Muscle layer of colon (tissue), 2 donors: ENCODE measurements at regions not wholly inside any gene's neighbourhood (a gene's known extent, or its start where the extent isn't known, plus 50 kb on each side); places are given as distances from the start of the nearest gene placed in this dataset.
"Not testable (repeated sequence)": the region's sequence is repeated elsewhere in the genome, so short reads cannot be mapped to it uniquely, and the experiment has no call there.

ENCODE experiments used
- H3K27ac ChIP-seq: one replicate; pipeline ENCODE4 v1.7.0; 2013; ENCODE audit warnings: low read depth, mild to moderate bottlenecking, low read length, moderate library complexity
- H3K27me3 ChIP-seq, 2 donors: one replicate each; pipeline ENCODE4 v1.7.0; 2013; ENCODE audit warnings: low read length in 2 of 2, mild to moderate bottlenecking in 2 of 2; ENCODE audit not compliant: insufficient read depth in 2 of 2, control insufficient read depth in 1 of 2
- H3K36me3 ChIP-seq: one replicate; pipeline ENCODE4 v1.7.0; 2013; ENCODE audit warnings: mild to moderate bottlenecking, low read length; ENCODE audit not compliant: insufficient read depth
- H3K4me1 ChIP-seq: one replicate; pipeline ENCODE4 v1.7.0; 2013; ENCODE audit warnings: mild to moderate bottlenecking, low read length; ENCODE audit not compliant: insufficient read depth
- H3K4me3 ChIP-seq, 2 donors: one replicate each; pipeline ENCODE4 v1.7.0; 2013; ENCODE audit warnings: low read length in 2 of 2, low read depth in 1 of 2, mild to moderate bottlenecking in 1 of 2, moderate library complexity in 1 of 2
- H3K9ac ChIP-seq: one replicate; pipeline ENCODE4 v1.7.0; 2013; ENCODE audit warnings: low read length
- H3K9me3 ChIP-seq: one replicate; pipeline ENCODE4 v1.7.0; 2013; ENCODE audit warnings: mild to moderate bottlenecking, low read length
- donor health status: abdominal sarcoma.
- donor health status: Adenocarcinoma of cecum.

DNA sequence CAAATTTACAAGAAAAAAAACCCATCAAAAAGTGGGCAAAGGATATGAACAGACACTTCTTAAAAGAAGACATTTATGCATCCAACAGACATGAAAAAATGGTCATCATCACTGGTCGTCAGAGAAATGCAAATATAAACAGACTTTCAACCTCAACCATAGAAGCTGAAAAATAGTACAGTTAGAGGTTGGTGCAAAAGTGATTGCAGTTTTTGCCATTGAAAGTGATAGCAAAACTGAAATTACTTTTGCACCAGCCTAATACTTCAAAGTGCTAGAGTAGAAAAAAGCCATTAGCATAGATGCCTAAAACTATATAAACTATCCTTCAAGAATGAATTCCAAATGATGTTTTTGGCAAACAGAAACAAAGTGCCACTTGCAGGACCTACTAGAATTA is 365.8 kb upstream of the DPYD start:
- Histone ChIP-seq H3K9ac (no peak overlapping the region), H3K27ac (no peak overlapping the region), H3K27me3 (no peaks in the 10 kb centered on the region), H3K9me3 (no peaks in the 10 kb centered on the region), H3K4me3 (no peak overlapping the region), H3K4me1 (no peaks in the 10 kb centered on the region), H3K36me3 (no peaks in the 10 kb centered on the region)

DNA sequence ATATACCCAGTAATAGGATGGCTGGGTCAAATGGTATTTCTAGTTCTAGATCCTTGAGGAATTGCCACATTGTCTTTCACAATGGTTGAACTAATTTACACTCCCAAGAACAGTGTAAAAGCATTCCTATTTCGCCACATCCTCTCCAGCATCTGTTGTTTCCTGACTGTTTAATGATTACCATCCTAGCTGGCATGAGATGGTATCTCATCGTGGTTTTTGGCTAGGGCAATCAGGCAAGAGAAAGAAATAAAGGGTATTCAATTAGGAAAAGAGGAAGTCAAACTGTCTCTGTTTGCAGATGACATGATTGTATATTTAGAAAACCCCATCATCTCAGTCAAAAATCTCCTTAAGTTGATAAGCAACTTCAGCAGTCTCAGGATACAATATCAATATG is 364.5 kb upstream of the DPYD start:
- not testable (repeated sequence) for H3K27me3 ChIP-seq, H3K9ac ChIP-seq, H3K9me3 ChIP-seq, H3K4me1 ChIP-seq, H3K4me3 ChIP-seq, H3K36me3 ChIP-seq, H3K27ac ChIP-seq

DNA sequence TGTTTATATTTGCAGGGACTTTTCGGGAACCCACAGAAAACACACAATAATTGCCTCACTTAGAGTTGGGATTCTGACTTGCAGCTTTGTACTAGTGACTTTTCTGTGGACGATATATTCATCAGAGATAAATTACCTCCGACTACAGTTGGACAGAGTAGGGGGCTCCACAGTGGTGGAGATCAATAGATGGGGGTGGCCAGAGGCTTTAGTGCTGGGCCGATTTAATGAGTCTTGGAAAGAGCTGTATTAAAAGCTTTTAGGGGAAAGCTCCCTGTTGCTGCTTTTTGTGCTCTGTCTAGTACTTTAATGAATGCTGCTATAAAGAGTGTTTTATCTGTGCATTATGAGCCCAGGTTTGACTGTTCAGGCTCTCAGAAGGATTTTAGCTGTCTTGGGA is 359.2 kb upstream of the DPYD start:
- Histone ChIP-seq H3K36me3 (no peaks in the 10 kb centered on the region), H3K9ac (no peak overlapping the region)

GRCh38 chr1:98278055-98278454 is 357.2 kb upstream of the DPYD start:
- no peaks in the 10 kb centered on the region for H3K36me3 ChIP-seq
- no peak overlapping the region for H3K9ac ChIP-seq
- H3K4me3 ChIP-seq = no peak overlapping the region
- no peak overlapping the region for H3K27ac ChIP-seq
- no peaks in the 10 kb centered on the region for H3K9me3 ChIP-seq
- H3K27me3 ChIP-seq = no peaks in the 10 kb centered on the region
- no peaks in the 10 kb centered on the region for H3K4me1 ChIP-seq

More for the DNA sequence above, 359.2 kb upstream of the DPYD start:
- Histone ChIP-seq H3K27me3 (no peaks in the 10 kb centered on the region), H3K27ac (no peak overlapping the region), H3K9me3 (no peaks in the 10 kb centered on the region), H3K4me3 (no peak overlapping the region), H3K4me1 (no peaks in the 10 kb centered on the region)

GRCh38 chr1:98277118-98277517 is 356.3 kb upstream of the DPYD start:
- no peak overlapping the region for H3K27ac ChIP-seq
- no peaks in the 10 kb centered on the region for H3K4me1 ChIP-seq
- H3K4me3 ChIP-seq = no peak overlapping the region
- H3K27me3 ChIP-seq = no peaks in the 10 kb centered on the region
- no peaks in the 10 kb centered on the region for H3K36me3 ChIP-seq
- H3K9ac ChIP-seq = no peak overlapping the region
- H3K9me3 ChIP-seq = no peaks in the 10 kb centered on the region

DNA sequence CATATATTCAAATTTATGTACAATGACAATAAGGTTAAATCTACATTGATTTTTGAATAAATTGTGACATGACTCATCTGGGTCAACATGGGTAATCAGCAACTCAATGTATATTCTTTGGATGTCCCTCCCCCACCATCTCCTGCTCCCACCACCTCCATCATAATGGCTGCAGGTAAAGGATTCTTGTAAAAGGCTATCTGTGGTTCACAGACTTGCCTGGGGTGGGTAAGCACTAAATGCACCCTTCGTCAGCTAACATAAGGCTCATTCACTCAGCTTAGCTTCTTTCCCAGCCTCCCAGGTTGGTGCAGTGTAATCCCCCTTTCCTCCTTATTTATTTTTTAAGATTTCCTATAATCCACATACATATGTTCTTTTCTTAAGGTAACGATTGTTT is 355.7 kb upstream of the DPYD start:
- Histone ChIP-seq H3K9ac (no peak overlapping the region), H3K36me3 (no peaks in the 10 kb centered on the region), H3K27me3 (no peaks in the 10 kb centered on the region), H3K4me3 (no peak overlapping the region), H3K4me1 (no peaks in the 10 kb centered on the region), H3K27ac (no peak overlapping the region), H3K9me3 (no peaks in the 10 kb centered on the region)

- Histone ChIP-seq H3K9ac (no peak overlapping the region), H3K9me3 (no peaks in the 10 kb centered on the region), H3K36me3 (no peaks in the 10 kb centered on the region), H3K27me3 (no peaks in the 10 kb centered on the region), H3K4me1 (no peaks in the 10 kb centered on the region), H3K27ac (no peak overlapping the region), H3K4me3 (no peak overlapping the region)
Measured at GRCh38 chr1:98268316-98268715, 347.5 kb upstream of the DPYD start.

- no peaks in the 10 kb centered on the region for H3K36me3 ChIP-seq
Measured at GRCh38 chr1:98267423-98267822, 346.6 kb upstream of the DPYD start.

GRCh38 chr1:98264727-98265126 is 343.9 kb upstream of the DPYD start:
- no peak overlapping the region for H3K4me3 ChIP-seq
- H3K27ac ChIP-seq = no peak overlapping the region
- H3K27me3 ChIP-seq = no peaks in the 10 kb centered on the region
- no peaks in the 10 kb centered on the region for H3K4me1 ChIP-seq
- no peak overlapping the region for H3K9ac ChIP-seq
- no peaks in the 10 kb centered on the region for H3K9me3 ChIP-seq
- H3K36me3 ChIP-seq = no peaks in the 10 kb centered on the region

More at GRCh38 chr1:98267423-98267822, 346.6 kb upstream of the DPYD start:
- Histone ChIP-seq H3K9me3 (no peaks in the 10 kb centered on the region), H3K27me3 (no peaks in the 10 kb centered on the region), H3K27ac (no peak overlapping the region), H3K4me3 (no peak overlapping the region), H3K4me1 (no peaks in the 10 kb centered on the region), H3K9ac (no peak overlapping the region)

DNA sequence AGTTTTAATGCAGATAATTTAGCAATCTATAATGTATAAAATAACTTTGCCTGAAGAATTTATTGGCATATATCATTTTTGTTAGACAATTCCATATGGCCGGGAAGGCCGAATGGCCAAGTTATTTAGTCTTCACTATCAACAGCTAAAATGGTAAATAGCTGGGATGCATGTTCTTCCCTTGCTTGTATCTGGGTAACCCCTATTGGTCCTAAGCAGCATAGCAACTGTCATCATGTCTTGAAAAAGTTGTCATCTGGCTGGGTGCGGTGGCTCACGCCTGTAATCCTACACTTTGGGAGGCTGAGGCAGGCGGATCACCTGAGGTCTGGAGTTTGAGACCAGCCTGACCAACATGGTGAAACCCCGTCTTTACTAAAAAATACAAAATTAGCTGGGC is 340.0 kb upstream of the DPYD start:
- Histone ChIP-seq H3K4me3 (no peak overlapping the region), H3K36me3 (no peaks in the 10 kb centered on the region), H3K9me3 (no peaks in the 10 kb centered on the region), H3K9ac (no peak overlapping the region), H3K27me3 (no peaks in the 10 kb centered on the region), H3K4me1 (no peaks in the 10 kb centered on the region), H3K27ac (no peak overlapping the region)

GRCh38 chr1:98260412-98260811 is 339.6 kb upstream of the DPYD start:
- Histone ChIP-seq H3K27ac (no peak overlapping the region), H3K4me1 (no peaks in the 10 kb centered on the region), H3K27me3 (no peaks in the 10 kb centered on the region), H3K9me3 (no peaks in the 10 kb centered on the region), H3K4me3 (no peak overlapping the region), H3K36me3 (no peaks in the 10 kb centered on the region), H3K9ac (no peak overlapping the region)

DNA sequence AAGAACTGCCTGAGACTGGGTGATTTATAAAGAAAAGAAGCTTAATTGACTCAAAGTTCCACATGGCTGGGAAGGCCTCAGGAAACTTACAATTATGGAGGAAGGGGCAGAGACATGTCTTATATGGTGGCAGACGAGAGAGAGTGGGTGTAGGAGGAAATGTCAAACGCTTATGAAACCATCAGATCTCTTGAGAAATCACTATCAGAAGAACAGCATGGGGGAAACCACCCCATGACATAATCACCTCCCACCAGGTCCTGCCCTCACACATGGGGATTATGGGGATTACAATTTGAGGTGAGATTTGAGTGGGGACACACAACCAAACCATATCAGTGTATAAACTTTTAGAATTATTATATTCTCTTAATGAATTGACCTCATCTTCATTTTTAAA is 335.9 kb upstream of the DPYD start:
- Histone ChIP-seq H3K4me1 (no peaks in the 10 kb centered on the region), H3K9me3 (no peaks in the 10 kb centered on the region), H3K36me3 (no peaks in the 10 kb centered on the region), H3K27ac (no peak overlapping the region), H3K27me3 (no peaks in the 10 kb centered on the region), H3K9ac (no peak overlapping the region), H3K4me3 (no peak overlapping the region)
